Neural crest cell (in vitro differentiated cells): ENCODE measurements at regions not wholly inside any gene's neighbourhood (a gene's known extent, or its start where the extent isn't known, plus 50 kb on each side); places are given as distances from the start of the nearest gene placed in this dataset.

ENCODE experiments used
- DNase-seq: peaks from one replicate; pipeline ENCODE4 v3.0.0; 2021; ENCODE audit warnings: low read depth, mixed read lengths, low spot score
- H3K27ac Mint-ChIP-seq: one replicate; pipeline ENCODE4 v1.8.0; 2021; ENCODE audit warnings: mild to moderate bottlenecking, mixed read lengths; ENCODE audit not compliant: unreplicated experiment
- H3K27me3 Mint-ChIP-seq: 2 replicates; pipeline ENCODE4 v1.8.0; 2021; ENCODE audit warnings: low read depth, mild to moderate bottlenecking, mixed read lengths
- H3K36me3 Mint-ChIP-seq: 2 replicates; pipeline ENCODE4 v1.8.0; 2021; ENCODE audit warnings: low read depth, mild to moderate bottlenecking, mixed read lengths
- H3K4me1 Mint-ChIP-seq: 2 replicates; pipeline ENCODE4 v1.8.0; 2021; ENCODE audit warnings: mixed read lengths
- H3K4me3 Mint-ChIP-seq: one replicate; pipeline ENCODE4 v1.8.0; 2021; ENCODE audit warnings: mild to moderate bottlenecking, mixed read lengths
- H3K9me3 Mint-ChIP-seq: 2 replicates; pipeline ENCODE4 v1.8.0; 2021; ENCODE audit warnings: mixed read lengths
- CTCF ChIP-seq: fragments of 200-600 bp; sonication (generic); conservative IDR thresholded peaks from 2 replicates; pipeline ENCODE4 v1.5.0; 2021; ENCODE audit warnings: antibody characterized with exemption, mild to moderate bottlenecking

GRCh38 chr5:105956456-105957196 is 1714.1 kb downstream of the EFNA5 start:
- Mint-ChIP-seq H3K27ac (no peak overlapping the region), H3K4me1 (no peaks in the 10 kb centered on the region), H3K36me3 (no peaks in the 10 kb centered on the region), H3K4me3 (no peak overlapping the region), H3K9me3 (no peaks in the 10 kb centered on the region), H3K27me3 (no peaks in the 10 kb centered on the region)
- no peak for TF ChIP-seq CTCF
- DNase-seq = no peak

- H3K4me3 Mint-ChIP-seq = no peak overlapping the region
- no peak for DNase-seq
- no peak for TF ChIP-seq CTCF
- no peaks in the 10 kb centered on the region for H3K9me3 Mint-ChIP-seq
- H3K27me3 Mint-ChIP-seq = no peaks in the 10 kb centered on the region
- no peaks in the 10 kb centered on the region for H3K36me3 Mint-ChIP-seq
- H3K4me1 Mint-ChIP-seq = no peaks in the 10 kb centered on the region
- no peak overlapping the region for H3K27ac Mint-ChIP-seq
These were observed 1716.4 kb downstream of the EFNA5 start for GRCh38 chr5:105954341-105954740.

DNA sequence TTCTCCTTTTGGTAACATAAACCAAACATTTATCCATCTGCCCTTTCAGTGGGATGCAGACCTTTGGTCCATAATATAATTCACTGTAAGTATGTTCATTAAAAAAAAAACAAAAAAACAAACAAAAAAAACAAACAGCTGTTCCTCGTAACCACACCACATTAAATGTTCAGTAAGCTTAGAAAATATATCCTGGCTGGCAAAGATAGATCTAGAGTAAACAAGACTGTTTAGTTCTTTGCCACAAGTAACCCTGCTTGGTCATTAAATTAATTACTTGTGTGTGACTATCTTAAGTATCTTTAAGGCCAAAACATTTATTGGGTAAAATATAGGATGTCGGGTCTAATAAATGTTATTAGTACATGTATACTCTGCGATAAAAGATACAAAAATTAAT is 1717.1 kb downstream of the EFNA5 start:
- no peak overlapping the region for H3K27ac Mint-ChIP-seq

DNA sequence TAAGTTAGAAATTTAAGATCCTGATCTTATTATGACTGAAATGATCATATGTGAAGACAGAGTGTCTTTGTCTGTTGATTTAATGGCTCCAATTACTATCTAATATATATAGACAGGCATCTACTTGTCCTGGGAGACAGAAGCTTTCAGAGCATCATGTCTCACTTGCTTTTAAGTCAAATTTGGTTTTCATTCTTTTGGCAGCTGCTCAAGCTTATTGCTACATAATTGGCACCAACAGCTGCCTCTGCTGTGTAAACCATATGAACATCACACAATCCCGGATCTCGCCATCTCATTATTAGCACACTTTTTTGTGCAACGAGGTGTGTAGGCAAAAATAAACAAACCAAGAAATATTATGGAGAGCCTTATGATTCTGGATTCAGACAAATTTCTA is 1717.9 kb downstream of the EFNA5 start:
- Mint-ChIP-seq H3K9me3 (no peaks in the 10 kb centered on the region), H3K27ac (no peak overlapping the region), H3K36me3 (no peaks in the 10 kb centered on the region), H3K27me3 (no peaks in the 10 kb centered on the region), H3K4me3 (no peak overlapping the region), H3K4me1 (no peaks in the 10 kb centered on the region)
- no peak for TF ChIP-seq CTCF
- DNase-seq = no peak

More for the DNA sequence above, 1717.1 kb downstream of the EFNA5 start:
- Mint-ChIP-seq H3K4me3 (no peak overlapping the region), H3K9me3 (no peaks in the 10 kb centered on the region), H3K4me1 (no peaks in the 10 kb centered on the region), H3K27me3 (no peaks in the 10 kb centered on the region), H3K36me3 (no peaks in the 10 kb centered on the region)
- DNase-seq = no peak
- no peak for TF ChIP-seq CTCF

- Mint-ChIP-seq H3K27ac (no peak overlapping the region), H3K4me1 (no peaks in the 10 kb centered on the region), H3K4me3 (no peak overlapping the region), H3K9me3 (peaks cover 2% of the 10 kb centered on the region), H3K27me3 (no peaks in the 10 kb centered on the region), H3K36me3 (no peaks in the 10 kb centered on the region)
- DNase-seq = no peak
- TF ChIP-seq CTCF = no peak
These were observed 1723.3 kb downstream of the EFNA5 start for GRCh38 chr5:105947461-105947860.
